Astrocyte of the hippocampus (primary cell): ENCODE measurements at regions not wholly inside any gene's neighbourhood (a gene's known extent, or its start where the extent isn't known, plus 50 kb on each side); places are given as distances from the start of the nearest gene placed in this dataset.

Source experiments
- DNase-seq: peaks from one replicate; pipeline ENCODE4 v3.0.0; 2011; ENCODE audit warnings: low read depth, low spot score

DNA sequence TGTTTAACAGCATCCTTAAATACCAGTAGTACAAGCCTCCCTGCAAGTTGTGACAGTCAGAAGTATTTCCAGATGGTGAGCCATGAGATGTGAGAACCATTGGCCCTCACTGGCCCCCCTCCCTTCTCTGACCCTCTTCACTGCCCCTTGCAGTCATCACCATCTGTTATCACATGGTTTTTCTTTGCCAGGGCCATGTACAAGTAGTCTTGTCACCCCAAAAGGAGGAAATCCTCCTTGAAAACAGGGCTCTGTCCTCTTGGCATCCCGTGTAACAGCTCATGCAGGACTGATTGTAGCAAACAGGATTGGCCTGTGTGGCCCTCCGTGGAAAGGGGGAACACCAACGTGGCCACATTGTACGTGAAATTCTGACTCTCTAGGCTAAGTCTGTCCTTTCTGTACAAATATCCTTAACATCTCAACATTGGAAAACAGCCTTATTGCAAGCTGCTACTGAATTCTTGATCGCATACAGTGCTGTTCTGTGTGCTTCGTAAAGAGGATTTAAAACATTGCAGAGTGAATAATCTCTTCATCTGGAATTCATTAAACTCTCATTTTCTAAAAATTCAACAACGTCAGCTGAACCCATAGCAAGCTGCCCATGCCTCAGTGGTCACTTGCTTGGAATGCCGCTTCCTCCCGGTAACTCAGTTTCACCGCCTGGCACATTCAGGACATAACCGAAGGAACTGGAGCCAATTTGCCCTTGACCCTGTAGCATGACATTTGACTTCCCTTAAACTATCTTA, 171.7 kb downstream of the ATPSCKMT start:
- no peak for DNase-seq

DNA sequence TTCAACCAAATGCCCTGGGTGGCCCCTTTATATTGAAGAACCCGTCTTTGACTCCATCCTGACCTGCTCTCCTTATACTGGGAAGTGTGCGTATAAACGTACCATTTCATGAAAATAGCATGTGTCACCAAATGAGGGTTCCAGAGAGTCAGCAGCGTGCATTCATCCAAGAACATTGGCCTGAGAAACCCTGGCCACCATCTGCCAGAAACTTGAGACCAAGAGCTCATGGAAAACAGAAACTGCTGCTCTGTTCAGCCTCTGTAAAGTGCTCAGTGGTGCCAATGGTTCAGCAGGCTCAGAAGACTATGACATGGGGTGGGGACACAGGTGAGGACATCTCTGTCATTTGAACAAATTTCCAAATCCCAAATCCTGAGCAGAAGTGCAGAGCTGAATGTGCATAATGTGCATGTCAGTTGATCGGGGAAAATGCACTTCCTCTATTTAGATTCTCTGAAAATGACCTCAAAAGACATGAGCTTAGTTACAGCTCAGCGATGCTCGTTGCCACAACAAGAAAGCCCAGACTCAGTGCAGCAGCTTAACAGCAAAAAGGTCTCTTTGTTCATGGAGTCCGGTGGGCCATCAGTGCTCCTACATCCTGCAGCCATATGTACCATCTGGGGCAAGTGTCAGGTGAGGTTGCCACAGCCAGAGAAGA, 176.1 kb downstream of the ATPSCKMT start:
- DNase-seq: no peak

DNA sequence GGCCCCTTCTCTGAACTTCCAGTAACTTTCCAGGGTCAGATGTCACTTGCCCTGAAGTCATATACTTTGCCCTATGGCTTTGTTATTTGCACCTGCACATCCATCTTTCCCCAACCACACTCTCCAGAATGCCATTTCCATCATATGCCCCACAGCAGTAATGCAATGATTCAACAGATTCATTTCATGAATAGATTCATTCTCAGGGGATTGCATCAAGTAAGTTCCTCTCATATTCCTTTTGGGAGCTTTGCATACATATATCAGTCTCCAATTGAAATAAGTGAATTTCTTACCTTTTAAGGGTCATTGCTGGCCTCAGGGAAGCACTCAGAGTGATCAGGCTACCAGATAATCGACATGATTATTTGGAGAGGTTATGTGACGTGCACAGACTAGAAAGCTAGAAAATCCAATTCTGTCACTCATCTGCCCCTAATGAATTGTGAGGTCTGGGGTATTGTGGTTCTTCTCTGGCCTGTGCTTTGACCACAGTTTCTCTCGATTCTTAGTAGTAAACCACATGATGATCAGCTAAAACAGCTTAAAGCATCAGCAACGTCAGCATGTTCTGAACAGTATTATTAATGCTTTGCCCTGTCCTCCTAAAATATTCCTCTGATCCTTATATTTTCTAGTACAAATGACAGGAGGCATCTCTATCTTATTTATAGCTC, 179.9 kb downstream of the ATPSCKMT start:
- no peak for DNase-seq

DNA sequence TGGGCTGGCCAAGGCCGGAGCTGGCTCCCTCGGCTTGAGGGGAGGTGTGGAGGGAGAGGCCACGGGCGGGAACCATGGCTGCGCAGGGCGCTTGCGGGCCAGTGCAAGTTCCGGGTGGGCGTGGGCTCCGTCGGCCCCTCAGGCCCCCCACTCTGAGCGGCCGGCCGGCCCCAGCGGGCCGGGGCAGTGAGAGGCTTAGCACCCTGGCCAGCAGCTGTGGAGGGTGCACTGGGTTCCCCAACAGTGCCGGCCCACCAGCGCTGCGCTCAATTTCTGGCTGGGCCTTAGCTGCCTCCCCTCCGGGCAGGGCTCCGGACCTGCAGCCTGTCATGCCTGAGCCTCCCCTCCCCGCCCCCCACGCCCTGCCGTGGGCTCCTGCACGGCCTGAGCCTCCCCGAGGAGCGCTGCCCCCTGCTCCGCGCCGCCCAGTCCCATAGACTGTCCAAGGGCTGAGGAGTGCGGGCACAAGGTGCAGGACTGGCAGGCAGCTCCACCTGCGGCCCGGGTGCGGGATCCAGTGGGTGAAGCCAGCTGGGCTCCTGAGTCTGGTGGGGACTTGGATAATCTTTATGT, 184.2 kb downstream of the ATPSCKMT start:
- no peak for DNase-seq

DNA sequence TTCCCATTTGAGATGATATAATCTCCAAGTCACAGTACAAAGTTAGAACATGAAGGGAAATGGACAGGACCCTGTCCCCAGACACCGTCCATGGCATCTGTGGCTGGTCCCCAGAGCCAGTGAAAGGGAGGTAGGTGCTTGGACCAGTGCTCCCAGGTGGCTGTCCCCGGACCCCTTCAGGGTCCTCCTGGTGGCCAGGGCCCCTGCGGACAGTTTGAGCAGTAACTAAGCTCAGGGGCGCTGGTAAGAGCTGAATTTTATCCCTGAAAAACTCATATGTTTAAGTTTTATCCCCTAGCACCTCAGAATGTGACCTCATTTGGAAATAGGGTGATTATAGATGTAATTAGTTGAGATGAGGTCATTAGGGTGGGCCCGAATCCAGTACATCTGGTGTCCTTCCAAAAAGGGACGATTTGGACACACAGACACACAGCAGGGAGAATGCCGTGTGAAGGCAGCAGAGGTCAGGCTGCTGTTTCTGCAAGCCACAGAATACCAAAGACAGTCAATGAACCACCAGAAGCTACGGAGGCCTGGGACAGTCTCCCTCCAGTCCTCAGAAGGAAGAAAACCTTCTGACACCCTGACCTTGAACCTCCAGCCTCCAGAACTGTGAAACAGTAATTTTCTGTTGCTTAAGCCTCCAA, 185.0 kb downstream of the ATPSCKMT start:
- no peak for DNase-seq

DNA sequence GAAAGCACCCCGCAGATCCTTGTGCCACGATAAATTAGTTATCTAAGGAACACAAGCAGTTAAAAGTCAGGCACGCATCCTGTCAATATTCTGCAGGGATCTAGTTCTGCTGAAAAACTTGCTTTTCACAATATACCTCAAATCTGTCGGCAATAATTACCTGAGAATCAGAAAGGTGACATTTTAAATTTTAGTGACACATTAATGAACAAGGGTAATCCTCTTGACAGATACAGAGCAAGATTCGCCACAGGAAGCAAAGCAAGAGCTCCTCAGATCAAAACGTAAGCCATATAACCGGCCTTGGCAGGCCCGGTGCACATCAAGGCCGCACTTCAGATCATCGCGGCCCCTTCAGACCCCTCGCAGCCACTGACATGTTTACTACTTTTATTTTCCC, 185.7 kb downstream of the ATPSCKMT start:
- DNase-seq: no peak

DNA sequence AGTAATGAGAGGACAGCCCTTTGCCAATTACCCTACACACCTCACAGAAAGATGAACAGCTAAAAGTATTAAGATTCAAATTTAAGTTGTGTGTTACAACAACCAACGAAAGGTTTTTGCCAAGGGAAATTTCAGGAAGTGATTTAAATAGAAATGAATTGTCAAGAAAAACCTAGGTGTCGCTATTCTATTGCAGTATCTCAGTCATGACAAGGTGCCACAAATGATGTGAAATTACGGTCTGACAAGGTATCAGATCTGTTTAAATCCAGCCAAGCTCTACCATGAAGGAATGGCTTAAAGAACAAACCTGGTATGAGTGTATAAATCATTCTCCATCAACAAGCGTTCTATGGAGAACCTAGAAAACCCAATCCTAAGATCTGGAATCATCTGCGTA, 189.7 kb downstream of the ATPSCKMT start:
- no peak for DNase-seq

DNA sequence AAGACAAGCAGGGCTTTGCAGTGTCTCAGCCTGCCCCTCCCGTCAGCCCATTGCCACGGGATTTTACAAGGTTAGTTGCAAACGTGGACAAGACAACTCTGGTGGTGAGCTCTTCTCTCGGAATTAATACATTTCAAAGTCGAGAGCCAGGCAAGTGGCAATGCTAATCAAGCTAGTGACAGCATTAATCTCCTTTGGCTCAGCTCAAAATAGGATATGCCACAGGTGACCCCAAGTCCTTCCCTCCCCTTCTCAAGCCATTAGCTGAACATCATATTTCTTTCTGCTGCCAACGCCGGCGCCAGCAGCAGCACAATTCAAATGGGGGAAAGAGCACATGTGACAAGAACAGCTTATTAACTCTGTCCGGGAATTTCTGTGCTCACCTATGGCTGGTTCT, 190.1 kb downstream of the ATPSCKMT start:
- DNase-seq: no peak

DNA sequence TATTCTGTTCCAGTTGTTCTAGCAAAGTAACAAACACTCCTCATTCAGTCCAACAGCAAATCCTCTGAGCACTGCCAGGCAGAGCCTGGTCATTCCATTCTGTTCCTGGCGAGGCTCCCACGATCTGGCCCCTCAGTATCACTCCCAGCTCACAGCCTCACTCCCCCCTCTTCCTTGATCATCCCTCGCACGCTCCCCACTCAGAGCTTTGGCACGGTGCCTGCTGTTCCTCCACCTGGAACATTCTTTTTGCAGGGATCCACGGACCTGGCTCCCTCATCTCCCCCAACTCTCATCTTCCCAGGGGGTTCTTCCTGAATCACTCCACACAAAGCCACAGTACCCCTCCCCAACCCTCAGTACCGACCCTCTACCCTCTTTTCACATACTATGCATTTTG, 192.3 kb downstream of the ATPSCKMT start:
- DNase-seq: no peak

DNA sequence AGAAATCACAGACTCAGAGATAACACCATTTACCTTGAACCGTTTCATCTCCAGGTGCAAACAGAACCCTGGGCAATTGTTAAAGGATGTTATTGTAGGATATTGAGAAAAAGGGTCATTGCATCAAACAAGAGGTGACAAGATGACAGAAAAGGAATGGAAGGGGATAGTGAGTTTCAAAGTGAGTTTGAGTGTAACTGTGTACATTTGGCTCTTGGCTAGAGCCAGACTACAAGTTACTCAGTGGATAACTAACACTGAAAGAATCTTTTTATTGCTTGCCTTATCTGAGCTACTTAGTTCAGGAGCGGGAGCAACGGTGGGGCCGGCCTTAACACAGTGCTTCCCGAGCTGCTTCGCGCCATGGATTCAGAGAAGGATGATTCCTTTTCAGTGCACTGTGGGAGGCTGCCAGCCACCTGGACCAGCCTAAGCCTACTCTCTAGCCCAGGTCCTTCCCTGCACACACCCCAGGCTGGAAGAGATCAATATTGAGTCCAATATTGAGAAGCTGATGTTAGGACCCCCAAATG, 193.4 kb downstream of the ATPSCKMT start:
- no peak for DNase-seq

DNA sequence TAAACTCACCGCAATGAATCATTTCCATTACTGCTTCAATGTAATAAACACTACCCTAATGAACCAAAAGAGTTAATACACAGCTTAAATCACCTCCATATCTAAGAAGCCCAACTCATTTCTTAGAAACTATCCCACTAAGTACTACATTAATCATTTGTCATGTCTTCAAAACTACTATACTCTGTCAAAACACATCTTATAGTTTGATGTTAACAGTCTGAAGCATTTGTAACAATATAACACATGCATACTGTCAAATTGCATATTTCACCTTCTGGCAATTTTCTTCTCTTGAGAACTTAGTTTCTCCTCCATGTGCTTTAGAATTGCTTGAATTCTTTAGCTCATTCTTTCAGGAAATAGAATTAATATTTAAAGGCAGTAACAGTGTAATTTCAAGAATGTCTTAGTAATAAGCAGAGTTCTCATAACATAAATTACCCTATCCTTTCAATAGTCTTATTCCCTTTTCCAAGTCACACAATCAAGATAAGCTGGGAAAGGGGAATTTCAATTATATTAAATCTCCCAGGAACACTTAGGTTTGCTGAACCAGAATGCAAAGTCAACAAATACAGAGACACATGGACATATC, 199.7 kb downstream of the ATPSCKMT start:
- no peak for DNase-seq

DNA sequence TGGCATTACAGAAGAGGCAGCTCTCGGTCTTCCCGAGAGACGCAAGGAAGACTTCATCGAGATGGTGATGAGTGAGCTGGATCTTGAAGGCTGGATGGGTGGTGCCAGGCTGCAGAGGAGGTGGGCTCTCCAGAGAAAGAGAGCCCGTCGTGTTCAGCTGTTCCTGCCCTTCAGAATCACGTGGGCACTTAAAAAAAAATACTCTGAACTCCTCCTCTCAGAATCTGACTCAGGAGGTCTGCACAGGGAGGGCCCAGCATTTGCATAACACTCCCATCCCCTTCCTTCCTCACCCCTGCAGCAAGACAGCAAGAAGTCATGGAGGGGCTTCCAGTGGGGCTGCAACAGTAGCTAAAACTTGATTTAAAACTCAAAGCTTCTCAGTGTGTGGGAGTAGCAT, 203.0 kb downstream of the ATPSCKMT start:
- DNase-seq: no peak

DNA sequence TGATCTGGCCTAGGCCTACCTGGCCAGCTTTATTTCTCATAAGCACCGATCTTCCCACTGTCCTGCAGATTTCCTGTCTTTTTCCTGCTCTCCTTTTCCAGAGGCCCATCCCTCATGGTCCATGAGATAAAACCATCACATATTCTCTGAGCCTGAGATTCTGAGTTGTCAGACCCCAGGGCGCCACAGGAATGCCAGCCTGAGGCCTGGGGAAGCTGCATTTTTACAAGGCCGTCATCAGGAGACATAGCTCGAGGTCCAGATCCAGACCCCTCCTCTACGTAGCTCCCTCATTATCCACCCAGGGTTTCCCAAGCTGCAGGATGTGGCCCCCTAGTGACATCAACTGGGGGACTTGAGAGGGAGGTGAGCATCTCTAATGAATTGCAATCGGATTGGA, 204.3 kb downstream of the ATPSCKMT start:
- DNase-seq: no peak

DNA sequence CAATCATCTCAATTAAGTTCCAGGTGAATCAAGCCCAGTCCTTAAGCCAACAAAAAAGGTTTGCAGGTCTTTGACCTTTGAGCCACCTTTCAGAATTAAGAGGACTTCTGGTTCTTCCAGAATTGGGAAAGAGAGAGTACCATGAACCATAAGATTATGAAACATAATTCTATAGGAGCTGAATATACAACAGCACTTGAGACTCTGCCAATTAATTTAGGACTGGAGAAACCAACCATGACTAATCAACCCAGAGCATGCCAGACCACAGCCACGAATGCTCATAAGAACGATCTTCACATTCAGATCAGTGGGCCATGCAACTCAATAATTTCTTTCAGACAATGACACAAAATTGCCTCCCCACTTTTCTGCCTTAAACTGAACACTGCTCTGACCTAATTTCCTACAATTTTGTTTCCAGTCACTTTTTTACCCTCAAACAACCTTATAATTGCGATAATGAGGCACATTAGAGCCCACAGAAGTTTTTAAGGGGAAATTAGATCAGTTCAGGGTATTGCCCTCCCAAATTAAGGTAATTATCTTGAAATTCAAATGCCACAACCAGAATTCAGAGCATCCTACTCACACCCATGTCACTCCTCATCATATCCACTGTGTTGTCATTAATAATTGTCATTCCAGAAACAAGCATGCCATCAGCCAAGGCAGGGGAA, 213.4 kb downstream of the ATPSCKMT start:
- DNase-seq: no peak

DNA sequence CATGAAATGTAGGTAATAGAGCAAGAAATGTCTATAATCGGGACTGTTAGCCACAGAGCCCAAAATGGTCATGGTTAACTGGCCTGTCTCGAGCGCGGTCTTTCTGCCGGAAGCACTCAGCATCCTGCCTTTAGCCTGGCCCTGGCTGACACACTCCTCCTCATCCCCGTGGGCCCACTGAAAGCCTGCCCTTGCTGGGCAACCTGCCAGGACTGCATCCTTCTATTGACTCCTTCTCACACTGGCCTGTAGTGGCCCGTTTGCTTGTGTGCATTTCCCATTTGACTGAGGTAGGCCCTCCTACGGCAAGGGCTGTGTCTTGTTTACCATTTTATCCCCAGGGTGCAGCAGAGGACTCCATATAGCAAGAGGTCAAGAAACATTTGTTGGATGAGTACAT, 215.7 kb downstream of the ATPSCKMT start:
- no peak for DNase-seq

DNA sequence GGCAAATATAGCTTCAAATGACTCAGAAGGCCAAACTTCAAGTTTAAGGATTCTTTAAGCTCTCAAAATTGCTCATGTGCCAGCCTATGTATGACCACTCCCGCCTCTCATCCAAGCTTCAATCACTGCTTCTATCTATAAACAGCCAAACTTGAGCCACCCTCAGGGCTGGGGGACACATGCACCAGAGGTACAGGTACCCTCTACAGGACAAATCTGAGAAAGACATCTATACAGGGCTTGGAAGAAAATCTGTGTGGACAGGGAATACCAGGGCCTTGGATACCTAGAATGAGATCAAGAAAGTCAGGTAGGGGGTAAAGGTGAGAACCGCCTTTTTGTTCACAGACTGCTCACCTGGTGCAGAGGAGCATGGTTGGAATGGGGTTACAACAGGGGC, 217.9 kb downstream of the ATPSCKMT start:
- no peak for DNase-seq

DNA sequence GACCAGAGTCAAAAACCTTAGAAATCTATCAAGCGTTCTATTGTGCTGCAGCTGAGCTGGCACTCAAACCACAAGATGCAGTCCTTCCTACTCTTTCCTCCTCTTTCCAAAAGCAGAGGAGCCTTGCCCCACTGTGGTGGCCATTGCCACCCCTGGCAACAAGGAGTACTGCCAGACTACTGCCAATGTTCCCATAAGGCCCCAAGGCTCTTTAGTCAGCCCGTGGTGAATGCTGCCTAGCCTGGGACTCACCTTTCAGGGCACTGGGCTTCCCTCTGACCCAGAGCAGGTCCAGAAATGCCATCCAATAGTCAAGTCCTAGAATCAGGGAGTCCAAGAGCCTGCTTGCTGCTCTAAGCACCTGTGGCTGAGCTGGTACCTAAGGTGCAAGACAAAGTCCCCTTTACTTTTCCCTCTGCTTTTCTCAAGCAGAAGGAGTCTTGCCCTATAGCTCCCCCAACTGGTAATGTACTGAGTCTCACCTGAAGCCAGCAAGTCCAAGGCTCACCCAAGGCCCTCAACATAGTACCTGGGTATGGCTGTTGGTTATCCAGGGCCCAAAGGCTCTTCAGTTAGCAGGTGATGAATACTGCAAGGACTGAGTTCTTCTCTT, 219.4 kb downstream of the ATPSCKMT start:
- peak; percentile 20 for DNase-seq

DNA sequence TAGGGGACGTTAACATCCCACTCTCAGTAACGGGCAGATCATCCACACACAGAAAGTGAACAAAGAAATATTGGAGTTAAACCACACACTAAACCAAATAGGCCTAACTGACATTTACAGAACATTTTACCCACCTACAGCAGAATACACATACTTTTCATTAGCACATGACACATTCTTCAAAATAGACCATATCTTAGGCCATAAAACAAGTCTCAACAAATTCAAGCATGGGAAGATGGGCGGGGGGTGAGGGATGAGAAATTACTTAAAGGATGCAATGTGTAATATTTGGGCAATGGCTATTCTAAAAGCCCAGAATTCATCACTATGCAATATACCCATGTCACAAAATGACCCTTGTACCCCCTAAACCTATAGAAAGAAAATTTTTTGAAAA, 226.2 kb downstream of the ATPSCKMT start:
- DNase-seq: no peak

DNA sequence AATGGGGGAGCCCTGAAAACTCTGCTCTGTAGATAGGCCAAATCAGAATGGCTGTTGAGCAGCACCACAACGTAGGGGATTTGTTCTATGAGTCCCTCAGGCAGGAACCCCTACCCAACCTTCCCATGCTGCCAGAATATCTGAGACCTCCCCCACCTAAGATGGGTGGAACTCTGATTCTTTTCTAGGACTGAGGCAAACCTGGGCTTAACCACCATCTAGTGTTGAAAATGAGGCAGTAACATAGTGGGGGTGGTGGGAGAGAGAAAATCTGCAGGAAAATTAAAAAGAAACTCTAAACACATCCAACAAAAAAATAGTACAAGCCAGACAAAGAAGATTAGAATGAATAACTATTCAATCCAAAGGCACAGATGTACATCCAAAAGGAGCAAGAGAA, 228.4 kb downstream of the ATPSCKMT start:
- no peak for DNase-seq

DNA sequence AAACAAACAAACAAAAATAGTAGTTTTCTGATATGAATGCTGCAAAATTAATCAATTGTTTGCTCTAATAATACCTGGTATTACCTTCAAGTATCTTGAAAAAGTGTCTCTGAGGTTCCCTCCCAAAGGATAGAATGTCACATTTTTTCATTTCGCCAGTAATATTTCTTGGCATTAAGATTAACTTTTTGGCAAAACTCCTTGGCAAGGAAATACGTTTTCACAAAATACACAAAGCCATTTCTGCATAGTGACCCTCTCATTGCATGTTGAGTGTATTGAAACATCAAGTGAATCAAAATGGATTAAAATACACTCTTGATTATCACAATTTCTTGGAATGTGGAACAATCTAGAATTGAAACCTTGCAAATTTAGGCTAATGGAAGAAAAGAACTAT, 230.5 kb downstream of the ATPSCKMT start:
- DNase-seq: no peak
